HL-60 (cell line): ENCODE measurements at regions not wholly inside any gene's neighbourhood (a gene's known extent, or its start where the extent isn't known, plus 50 kb on each side); places are given as distances from the start of the nearest gene placed in this dataset.

Experiments
- DNase-seq, 2 experiments: peaks; one replicate each; pipeline ENCODE4 v3.0.0-alpha.2; 2010 to 2020; ENCODE audit warnings: low read depth in 1 of 2, low spot score in 1 of 2
- H3K27ac ChIP-seq: fragments of 250-450 bp; sonication (Bioruptor Pico); replicated peaks from 2 replicates; pipeline ENCODE4 v1.5.1; 2020; ENCODE audit warnings: mild to moderate bottlenecking, moderate library complexity
- H3K27me3 ChIP-seq: fragments of 250-450 bp; sonication (Bioruptor Pico); 2 replicates; pipeline ENCODE4 v1.5.1; 2021; ENCODE audit warnings: mild to moderate bottlenecking, moderate library complexity; ENCODE audit not compliant: insufficient read depth, poor library complexity, severe bottlenecking
- H3K4me3 ChIP-seq: replicated peaks from 2 replicates; pipeline ENCODE4 v1.5.1; 2011; ENCODE audit warnings: mild to moderate bottlenecking, control low read depth, low read length; ENCODE audit not compliant: insufficient read depth
- CTCF ChIP-seq: IDR thresholded peaks from one replicate; pipeline ENCODE4 v1.5.1; 2011; ENCODE audit warnings: low read length, control low read depth, inconsistent platforms; ENCODE audit not compliant: insufficient read depth
- GABPA ChIP-seq: IDR thresholded peaks from 2 replicates; pipeline ENCODE4 v1.6.1; 2012; ENCODE audit warnings: low read depth
- POLR2AphosphoS5 ChIP-seq: IDR thresholded peaks from 2 replicates; pipeline ENCODE4 v1.6.1; 2012; ENCODE audit warnings: low read depth
- SPI1 ChIP-seq: IDR thresholded peaks from 2 replicates; pipeline ENCODE4 v1.6.1; 2012; ENCODE audit warnings: low read depth, mild to moderate bottlenecking, borderline replicate concordance
- TF ChIP-seq, protein P1 (sequence below): IDR thresholded peaks from 2 replicates; pipeline ENCODE4 v1.6.1; 2012; ENCODE audit warnings: low read depth; ENCODE audit not compliant: insufficient replicate concordance

GRCh38 chr1:115214098-115214497 lies 124.0 kb downstream of the NGF start:
- no peak overlapping the region for H3K27ac ChIP-seq
- H3K27me3 ChIP-seq: no peaks in the 10 kb centered on the region
- no peak for DNase-seq
- TF ChIP-seq GABPA (no peak), SPI1 (no peak), CTCF (no peak), POLR2AphosphoS5 (no peak)
- TF ChIP-seq, protein P1, sequence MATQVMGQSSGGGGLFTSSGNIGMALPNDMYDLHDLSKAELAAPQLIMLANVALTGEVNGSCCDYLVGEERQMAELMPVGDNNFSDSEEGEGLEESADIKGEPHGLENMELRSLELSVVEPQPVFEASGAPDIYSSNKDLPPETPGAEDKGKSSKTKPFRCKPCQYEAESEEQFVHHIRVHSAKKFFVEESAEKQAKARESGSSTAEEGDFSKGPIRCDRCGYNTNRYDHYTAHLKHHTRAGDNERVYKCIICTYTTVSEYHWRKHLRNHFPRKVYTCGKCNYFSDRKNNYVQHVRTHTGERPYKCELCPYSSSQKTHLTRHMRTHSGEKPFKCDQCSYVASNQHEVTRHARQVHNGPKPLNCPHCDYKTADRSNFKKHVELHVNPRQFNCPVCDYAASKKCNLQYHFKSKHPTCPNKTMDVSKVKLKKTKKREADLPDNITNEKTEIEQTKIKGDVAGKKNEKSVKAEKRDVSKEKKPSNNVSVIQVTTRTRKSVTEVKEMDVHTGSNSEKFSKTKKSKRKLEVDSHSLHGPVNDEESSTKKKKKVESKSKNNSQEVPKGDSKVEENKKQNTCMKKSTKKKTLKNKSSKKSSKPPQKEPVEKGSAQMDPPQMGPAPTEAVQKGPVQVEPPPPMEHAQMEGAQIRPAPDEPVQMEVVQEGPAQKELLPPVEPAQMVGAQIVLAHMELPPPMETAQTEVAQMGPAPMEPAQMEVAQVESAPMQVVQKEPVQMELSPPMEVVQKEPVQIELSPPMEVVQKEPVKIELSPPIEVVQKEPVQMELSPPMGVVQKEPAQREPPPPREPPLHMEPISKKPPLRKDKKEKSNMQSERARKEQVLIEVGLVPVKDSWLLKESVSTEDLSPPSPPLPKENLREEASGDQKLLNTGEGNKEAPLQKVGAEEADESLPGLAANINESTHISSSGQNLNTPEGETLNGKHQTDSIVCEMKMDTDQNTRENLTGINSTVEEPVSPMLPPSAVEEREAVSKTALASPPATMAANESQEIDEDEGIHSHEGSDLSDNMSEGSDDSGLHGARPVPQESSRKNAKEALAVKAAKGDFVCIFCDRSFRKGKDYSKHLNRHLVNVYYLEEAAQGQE: no peak
- no peak overlapping the region for H3K4me3 ChIP-seq

DNA sequence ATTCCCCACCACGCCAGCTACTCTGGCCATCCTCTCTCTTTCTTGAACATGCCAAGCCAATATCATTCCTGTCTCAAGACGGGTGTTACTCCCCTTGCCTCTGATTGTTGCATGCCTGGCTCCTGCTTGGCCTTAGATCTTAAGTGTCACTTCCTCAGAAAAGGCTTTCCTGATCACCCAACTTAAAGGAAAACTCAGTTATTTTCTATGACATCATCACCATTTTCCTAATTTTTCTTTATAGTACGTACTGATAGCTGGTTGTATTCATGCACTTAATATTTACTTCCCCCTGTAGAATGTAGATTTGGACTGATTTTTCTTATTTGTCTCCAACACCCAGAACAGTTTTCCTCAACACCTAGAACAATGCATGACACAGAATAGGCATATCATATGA lies 123.8 kb upstream of the TSPAN2 start:
- no peak for DNase-seq

DNA sequence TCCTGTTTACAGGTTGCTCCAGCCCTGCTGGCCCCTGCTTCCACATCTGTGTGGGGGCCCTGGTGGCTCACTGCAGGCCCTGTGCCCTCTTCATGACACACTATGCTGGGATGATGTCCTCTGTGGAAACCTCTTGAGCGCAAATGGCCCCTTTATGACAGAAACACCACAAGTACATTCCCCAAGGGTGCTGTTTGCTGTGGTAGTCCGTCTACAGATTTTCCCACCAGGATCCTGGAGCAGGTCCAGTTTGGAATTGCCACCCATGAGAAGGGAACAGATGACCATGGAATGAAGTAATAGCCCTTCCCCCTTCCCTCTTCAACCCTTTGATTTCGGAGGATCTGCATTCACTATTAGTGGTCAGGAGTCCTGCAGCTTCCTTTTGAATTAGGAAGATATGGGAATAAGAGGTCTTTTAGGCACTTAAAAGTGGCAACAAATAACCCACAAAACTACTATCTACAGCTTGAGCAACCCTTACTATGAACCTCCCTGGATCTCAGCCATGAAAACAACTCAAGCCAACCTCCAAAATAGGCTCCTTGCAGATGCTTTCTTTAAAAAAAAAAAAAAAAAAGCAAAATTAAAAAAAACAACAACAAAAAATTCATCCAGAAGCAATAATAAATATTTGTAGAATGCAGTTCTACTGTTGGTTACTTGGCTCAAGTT lies 121.9 kb upstream of the TSPAN2 start:
- no peak overlapping the region for H3K4me3 ChIP-seq
- no peak for DNase-seq
- TF ChIP-seq, protein P1: no peak
- TF ChIP-seq POLR2AphosphoS5: no peak
- no peak for TF ChIP-seq CTCF
- no peak for TF ChIP-seq GABPA
- TF ChIP-seq SPI1: no peak
- no peaks in the 10 kb centered on the region for H3K27me3 ChIP-seq
- H3K27ac ChIP-seq: no peak overlapping the region

More for the DNA sequence above, 123.8 kb upstream of the TSPAN2 start:
- H3K27ac ChIP-seq: no peak overlapping the region
- no peaks in the 10 kb centered on the region for H3K27me3 ChIP-seq
- no peak overlapping the region for H3K4me3 ChIP-seq
- TF ChIP-seq, protein P1: no peak
- no peak for TF ChIP-seq GABPA
- TF ChIP-seq POLR2AphosphoS5: no peak
- no peak for TF ChIP-seq CTCF
- TF ChIP-seq SPI1: no peak
